ENCODE measurements at regions not wholly inside any gene's neighbourhood (a gene's known extent, or its start where the extent isn't known, plus 50 kb on each side); places are given as distances from the start of the nearest gene placed in this dataset.

GRCh38 chr6:3624250-3625136 is 127.0 kb downstream of the PXDC1 start:
- no peak for TF ChIP-seq CTCF (IDR thresholded peaks at IDR 0.05 in 8 of 11, conservative IDR thresholded peaks at IDR 0.05 in 3 of 11)
- no peak for TF ChIP-seq POLR2AphosphoS5 (IDR thresholded peaks at IDR 0.05)
- no peak for TF ChIP-seq POLR2A (IDR thresholded peaks at IDR 0.05)

Data from spleen (tissue), 7 donors.